Amniotic stem cell (primary cell): ENCODE measurements at regions not wholly inside any gene's neighbourhood (a gene's known extent, or its start where the extent isn't known, plus 50 kb on each side); places are given as distances from the start of the nearest gene placed in this dataset.
"Not testable (repeated sequence)": the region's sequence is repeated elsewhere in the genome, so short reads cannot be mapped to it uniquely, and the experiment has no call there.

Experiments used
- DNase-seq: peaks from one replicate; lab custom pipeline; 2025; lab: John Stamatoyannopoulos, UW

DNA sequence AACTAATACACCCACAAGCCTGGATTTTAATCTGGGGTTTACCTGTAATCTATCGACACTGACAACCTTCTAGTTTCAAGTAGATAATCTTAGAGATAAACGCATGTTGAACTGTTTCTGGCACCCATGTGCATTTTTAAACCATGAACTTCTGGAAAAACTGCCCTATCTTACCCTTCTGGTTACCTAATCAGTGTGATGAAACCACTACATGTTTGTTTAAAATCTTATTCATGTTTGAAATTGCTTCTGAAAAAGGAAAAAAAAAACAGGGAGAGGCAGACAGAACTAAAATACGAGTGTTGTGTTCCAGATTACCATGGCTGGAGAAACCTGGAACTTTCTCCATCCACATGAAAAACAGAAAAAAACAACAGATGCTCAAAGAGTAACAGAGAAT is 139.3 kb downstream of the MID1IP1 start:
- DNase-seq, result no peak

DNA sequence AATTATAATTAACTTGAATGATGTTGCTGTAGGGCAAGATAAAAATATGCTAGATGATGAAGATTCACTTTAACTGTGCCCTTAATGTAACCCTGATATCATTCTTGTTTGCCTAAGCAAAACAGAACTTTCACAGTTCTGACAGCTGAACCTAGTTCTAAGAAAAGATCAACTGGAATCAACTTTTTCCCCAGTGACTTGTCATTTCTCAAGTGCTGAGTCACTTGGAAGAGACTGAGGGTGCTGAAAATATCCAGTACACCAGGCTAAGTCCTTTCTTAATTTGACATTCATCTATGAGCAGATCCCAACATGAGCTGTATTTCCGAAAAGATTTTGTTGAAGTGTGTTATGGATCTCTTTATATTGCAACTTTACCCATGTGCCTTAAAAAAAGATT is 140.4 kb downstream of the MID1IP1 start:
- no peak for DNase-seq

DNA sequence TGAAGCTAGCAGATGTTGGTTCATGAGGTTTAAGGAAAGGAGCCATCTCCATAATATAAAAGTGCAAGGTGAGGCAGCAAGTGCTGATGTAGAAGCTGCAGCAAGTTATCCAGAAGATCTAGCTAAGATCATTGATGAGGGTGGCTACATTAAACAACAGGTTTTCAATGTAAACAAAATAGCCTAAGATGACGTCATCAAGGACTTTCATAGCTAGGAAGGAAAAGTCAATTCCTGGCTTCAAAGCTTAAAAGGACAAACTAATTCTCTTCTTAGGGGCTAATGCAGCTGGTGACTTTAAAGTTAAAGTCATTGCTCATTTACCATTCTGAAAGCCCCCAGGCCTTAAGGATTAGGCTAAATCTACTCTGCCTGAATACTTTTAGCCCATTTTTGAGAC is 141.9 kb downstream of the MID1IP1 start:
- DNase-seq, result no peak

DNA sequence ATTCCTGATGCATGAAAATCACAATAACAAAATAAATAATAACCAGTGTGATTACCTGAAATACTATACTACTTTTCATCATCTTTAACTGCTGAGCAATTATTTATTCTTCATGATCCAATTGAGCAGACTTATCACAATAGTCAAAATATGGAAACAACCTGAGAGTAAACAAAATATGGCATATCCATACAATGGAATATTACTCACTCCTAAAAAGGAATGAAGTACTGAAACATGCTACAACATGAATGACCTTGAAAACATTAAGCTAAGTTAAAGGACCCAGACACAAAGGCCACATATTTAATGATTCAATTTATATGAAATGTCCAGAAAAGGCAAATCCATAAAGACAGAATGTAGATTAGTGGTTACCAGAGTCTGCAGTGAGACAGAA is 146.8 kb downstream of the MID1IP1 start:
- DNase-seq, result no peak

DNA sequence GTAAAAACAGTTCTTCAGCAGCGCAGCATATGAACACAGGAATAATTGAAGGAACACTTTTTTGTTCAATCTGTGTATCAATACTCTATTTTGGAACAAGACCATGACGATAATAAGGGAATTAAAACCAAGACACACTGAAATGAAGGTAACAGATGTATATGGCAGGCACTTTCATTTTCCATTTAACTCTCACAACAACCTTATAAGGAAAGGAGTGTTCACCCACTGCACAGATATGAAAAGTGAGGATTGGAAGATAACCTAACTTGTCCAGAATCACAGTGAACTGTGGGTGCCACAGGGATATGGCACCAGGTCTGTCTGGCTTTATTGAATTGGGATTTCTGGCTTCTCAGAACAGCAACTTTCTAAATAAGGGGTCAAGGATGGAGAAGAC is 153.3 kb downstream of the MID1IP1 start:
- no peak for DNase-seq

DNA sequence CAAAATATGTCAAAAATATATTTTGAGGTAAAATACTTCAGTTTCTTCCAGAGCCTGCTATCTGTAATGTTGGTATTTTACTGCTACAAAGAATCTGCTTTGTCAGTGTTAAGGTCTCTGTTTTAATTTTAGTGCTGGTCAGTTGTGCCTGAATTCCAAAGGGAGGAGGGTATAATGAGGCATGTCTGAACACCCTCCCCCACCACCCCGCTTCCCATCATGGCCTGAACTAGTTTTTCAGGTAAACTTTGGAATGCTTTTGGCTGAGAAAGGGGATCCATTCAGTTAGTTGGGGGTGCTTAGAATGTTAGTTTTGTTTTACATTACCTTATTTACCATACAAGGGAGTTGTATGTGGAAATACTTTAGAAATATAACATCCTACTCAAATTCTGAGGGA is 158.5 kb downstream of the MID1IP1 start:
- no peak for DNase-seq

DNA sequence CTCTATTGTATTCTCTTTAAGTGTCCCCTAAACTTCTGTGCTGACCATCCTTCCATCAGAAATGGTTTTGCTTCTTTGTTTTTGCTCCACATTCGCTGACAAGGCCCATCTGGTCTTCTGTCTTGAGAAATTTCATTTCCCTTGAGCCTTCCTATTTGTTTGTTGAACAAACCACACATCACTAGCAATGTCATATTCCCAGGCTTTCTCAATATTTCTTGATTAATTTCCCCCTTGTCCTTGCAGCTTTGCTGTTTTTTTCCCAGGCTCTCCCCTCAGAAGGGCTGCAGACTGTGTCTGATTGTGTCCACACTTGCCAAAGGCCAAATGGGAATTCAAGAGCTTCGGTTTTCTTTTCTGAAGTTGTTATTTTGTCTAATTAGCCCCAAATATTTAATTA is 158.9 kb downstream of the MID1IP1 start:
- DNase-seq, result no peak

DNA sequence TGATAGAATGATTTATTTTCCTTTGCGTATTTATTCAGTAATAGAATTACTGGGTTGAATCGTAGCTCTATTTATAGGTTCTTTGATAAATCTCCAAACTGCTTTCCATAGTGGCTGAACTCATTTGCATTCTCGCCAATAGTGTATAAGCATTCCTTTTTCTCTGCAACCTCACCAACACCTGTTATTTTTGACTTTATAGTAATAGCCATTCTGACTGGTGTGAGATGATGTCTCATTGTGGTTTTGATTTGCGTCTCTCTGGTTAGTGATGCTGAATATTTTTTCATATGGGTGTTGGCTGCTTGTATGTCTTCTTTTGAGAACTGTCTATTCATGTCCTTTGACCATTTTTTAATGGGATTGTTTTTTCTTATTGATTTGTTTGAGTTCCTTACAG is 160.7 kb downstream of the MID1IP1 start:
- DNase-seq, result no peak

DNA sequence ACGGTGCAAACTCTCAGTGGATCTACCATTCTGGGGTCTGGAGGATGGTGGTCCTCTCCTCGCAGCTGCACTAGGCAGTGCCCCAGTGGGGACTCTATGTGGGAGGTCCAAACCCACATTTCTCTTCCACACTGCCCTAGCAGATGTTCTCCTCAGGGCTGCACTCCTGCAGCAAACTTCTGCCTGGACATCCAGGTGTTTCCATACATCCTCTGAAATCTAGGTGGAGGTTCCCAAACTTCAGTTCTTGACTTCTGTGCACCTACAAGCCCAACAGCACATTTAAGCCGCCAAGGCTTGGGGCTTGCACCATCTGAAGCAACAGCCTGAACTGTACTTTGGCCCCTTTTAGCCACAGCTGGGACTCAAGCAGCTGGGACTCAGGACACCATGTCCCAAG is 162.0 kb downstream of the MID1IP1 start:
- not testable (repeated sequence) for DNase-seq

DNA sequence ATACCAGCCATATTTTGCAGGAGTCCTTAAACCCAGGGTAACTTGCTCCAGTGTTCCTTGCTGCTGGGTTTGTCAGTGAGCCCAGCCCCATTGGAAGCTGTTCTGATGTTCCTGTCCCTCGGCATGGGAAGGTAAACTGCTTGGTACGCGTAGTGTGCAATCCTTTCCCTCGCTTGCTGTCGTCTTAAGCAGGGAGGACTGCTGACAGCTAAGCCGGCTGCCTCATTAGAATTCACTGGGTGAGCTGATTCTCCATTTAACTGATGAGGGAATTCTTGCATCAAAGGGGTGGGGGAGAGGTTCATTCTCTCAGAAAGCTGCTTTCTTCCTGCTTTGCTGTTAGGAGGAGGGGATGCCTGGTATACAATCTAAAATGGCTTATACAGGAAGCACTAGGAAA is 164.6 kb downstream of the MID1IP1 start:
- no peak for DNase-seq

DNA sequence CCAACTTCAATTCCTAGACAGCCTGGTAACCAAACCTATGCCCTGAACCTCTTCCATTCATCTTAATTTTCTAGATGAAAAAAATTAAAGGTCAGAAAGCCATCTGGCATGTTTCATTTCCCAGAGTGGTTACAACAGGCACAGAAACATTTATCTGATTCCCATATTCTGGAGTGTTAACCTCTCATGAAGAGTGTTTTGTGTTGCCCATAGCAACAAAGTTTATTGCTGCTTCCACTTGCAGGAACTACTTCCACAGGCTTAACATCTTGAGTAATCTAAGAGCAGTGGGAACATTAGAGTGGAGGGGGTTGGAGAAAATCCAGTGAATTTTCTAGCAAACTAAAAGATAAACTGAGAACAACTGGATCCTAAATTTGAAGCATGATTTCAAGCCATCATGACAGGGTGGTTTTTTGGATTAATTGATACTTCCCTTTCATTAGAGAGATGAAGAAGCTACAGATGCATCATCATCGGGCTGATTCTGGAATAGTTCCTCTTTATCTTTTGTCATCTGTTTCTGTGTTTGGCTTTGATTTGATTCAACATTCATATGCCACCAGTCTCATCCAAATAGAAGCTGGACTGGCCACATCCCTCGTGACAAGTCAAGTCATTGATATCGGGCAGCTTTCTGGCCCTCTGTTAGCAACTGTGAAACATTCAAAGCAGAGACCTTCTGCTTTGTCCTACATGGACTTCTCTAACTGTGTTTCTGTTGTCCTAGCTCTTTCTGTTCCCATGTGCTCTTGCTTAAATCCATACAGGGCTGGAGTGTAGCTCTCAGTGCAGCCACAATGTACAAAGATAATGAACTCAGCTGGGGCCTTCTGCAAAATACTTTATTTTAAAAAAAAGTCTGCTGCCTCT is 167.3 kb downstream of the MID1IP1 start:
- DNase-seq, result no peak

DNA sequence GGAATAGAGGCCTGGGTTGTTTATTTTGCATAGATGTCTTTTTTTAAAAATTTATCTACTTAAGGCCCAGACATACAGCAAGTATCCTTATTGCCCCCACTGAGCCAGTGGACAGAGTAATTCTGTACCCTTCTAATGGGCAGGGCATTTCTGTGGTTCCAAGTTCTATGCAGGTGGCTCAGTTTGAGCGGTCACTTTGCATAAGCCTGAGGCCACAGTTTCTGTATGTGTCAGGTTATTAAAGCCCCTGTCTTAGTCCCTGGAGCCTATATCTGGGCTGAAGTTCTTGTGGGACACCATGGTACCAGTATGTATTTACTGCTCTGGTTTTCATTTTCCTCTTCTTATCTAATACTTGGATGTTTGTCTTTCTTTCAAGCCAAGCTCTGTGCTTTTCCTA is 168.8 kb downstream of the MID1IP1 start:
- DNase-seq, result no peak

DNA sequence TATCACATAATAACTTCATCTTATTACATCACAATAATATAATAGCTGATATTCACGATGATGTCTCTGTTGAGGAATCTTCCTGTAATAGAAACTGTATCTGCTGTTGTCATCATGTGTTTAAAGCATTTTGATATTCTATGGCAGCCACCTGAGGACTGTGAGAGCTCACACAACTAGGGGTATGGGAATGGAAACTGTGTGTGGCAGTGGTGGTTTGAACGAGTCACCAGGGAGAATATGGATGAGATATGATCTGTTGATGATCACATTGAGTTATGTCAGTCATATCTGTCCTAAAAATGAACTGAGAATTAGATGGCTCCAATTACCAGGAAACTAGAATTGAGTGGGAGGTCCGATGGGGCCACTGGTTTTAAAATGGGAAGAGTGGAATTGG is 169.6 kb downstream of the MID1IP1 start:
- no peak for DNase-seq

DNA sequence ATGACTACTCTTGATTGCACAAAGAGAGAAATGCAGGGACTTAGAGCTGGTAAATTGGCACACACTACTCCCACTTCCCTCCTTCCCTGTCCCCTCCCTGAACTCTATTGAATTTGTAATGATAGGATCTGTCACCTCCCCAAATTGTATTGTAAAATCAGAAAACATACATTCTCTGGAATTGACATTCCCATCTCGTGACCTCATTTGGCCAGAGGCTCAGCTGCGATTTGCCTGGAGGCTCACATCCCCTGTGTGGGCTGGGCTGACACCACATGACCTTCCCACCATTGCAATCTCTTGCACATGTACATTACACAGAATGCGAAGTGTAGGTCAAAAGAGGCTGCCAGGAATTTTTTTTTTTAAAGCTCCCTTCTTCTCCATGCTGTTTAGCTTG is 172.1 kb downstream of the MID1IP1 start:
- no peak for DNase-seq

DNA sequence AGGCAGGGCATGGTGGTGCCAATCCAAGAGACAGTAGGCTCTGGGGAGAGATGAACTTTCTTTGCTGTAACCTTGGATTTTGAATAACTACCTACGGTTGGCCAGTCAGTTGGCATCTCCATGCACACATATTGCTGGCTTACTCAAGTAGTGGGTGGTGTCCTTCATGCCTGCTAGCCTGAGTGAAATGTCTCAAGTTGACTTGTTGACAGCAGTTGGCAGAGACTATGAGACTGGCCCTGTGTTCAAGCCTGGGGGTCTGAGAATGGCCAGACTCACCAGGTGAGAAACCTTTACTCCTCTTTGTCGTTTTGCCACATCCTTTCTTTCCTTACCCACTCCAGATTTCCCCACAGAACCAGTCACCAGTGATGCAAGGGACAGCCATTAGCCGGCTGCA is 173.3 kb downstream of the MID1IP1 start:
- no peak for DNase-seq

DNA sequence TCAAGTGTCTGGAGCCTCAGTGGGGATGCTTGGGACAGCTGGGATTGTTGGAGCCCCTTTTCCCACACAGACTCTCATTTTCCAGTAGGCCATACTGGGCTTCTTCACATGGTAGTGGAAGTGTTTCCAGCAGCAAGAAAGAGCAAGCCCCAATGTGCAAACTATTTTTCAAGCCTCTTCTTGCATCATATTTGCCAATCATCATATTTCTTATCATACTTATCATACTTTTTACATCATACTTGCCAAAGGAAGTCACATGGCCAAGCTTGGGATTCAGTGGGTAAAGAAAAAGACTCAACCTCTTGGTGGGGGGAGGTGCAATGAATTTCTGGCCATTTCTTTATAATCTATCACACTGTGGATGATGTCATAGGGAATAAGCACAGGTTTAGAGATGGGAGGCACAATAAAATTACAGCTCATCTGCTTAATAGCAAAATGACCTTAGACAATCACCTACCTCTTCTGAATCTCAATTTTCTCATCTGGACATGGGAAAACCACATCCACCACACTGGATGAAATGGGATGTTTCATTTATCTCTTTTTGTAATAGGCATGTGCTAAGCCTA is 174.2 kb downstream of the MID1IP1 start:
- no peak for DNase-seq

DNA sequence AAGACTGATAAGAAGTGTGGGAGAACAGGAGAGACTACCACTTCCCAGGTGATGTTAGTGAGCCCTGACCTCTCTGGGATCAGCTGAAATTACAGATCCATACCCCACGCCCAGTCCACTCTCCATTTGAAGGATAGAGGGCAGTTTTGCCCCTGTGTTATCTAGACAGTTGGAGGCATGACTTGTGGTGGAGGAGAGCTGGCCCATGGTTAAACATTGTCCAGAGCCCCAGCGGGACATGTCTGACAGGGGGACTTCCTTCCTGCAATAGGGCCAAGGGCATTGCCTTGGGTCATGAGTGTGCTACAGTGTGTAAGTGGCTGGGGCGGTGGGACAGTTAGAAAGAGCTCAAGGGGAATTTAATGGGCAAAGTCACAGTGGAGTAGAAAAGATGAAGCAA is 181.1 kb downstream of the MID1IP1 start:
- no peak for DNase-seq

DNA sequence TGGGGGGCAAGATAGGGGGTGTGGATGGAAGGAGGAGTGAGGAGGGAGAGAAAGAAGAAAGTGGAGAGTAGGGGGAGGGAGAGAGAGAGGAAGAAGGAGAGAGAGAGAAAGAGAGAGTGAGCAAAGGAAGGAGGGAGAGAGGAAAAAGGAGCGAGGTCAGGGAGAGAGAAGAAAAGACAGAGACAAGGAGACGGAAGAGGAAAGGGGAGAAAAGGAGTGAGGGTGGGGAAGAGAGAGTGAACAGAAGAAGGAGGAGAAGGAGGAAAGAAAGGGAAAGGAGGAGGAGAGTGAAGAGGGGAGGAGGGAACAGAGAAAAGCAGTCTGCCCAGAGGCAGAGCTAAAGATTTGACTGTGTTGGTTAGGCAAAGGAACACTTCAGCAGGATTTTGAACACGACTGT is 181.6 kb downstream of the MID1IP1 start:
- no peak for DNase-seq

DNA sequence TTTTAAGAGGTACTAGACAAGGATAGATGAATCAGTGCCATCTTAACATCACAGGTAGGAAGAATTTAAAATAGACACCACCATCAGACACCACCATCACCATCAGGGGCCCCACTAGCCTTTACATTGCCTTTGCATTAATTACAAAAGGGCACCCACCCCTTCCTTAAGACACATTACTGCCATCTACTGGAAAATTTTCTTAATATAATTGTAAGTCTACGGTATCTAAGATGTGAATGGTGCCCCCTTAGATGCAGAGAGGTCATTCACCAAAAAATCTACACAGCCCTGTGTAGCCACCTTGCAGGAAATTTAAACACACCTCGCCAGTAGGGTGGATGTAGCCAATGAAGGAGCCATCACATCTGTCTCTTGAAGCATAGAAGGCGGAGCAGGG is 184.1 kb downstream of the MID1IP1 start:
- DNase-seq, result no peak

DNA sequence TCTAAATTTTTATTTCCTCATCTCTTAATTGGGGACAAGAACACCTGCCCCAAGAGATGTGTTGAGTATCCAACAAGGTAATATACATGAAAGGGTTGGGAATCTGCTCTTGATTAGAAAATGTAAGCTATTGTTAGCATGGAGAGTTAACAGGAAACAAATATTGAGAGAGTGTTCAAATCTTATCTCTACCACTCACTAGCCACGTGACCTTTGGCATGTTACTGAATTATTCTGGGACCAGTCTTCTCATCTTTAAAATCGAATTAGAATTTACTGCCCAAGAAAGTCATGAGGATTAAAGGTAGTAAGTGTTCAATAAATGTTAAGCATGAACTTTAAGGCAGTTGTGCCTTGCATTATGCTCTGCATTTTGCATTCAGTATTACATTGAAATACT is 184.7 kb downstream of the MID1IP1 start:
- no peak for DNase-seq

DNA sequence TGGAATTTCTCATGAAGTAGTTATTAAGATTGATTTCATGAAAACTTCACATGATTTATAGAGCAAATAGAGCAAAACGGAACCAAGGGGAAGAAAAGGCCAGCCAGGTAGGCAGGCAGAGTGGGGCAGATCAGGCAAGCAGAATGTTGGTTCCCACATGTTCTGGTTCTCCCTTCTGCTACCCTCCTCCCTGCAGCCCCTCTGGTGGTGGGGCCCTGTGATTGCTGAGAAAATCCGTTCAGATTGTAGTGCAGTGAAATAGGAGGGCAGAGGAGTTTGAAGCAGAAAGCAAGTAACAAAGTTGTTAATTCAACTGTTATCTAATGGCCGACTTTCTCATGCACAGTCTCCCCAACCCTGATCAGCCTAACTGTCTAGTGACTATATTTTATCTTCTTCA is 185.3 kb downstream of the MID1IP1 start:
- DNase-seq, result no peak

DNA sequence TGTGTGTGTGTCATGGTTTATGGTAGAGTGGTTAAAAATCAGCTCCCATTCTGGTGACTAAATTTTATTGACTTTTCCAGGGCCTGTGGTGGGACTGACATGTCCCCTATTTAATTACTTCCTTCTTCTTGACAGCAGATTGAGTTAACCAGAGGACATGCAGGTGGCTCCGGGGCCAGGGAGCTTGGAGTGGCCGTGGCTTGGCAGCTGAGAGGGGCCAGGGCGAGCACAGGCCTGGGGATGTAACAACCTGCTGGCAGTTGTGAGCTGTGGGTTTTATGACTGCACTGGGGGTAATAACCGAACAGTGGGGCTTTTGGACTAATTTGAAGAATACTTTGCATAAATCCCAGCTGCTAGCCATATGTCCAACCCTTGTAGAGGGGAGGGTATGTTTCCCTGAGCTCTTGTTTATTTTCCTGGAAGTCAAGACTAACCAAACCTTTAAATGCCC is 186.0 kb downstream of the MID1IP1 start:
- no peak for DNase-seq

DNA sequence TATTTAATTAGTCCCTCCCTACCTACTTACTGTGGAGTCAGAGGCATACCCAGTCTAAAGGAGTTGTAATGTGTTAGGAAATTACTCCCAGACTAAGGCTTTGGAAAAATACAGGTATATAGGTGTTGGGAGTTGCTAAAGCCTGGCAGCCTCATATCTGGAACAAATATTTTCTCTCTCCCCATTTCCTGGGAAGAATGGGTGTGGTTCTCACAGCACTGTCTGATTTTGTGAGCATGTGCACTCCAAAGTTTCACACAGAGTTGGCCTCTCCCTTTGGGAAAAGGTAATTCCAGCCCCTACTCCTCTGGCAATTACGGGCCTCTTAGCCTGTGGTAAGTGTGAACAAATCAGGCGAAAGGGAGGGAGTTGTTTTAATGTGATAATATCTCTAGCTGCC is 187.0 kb downstream of the MID1IP1 start:
- no peak for DNase-seq

DNA sequence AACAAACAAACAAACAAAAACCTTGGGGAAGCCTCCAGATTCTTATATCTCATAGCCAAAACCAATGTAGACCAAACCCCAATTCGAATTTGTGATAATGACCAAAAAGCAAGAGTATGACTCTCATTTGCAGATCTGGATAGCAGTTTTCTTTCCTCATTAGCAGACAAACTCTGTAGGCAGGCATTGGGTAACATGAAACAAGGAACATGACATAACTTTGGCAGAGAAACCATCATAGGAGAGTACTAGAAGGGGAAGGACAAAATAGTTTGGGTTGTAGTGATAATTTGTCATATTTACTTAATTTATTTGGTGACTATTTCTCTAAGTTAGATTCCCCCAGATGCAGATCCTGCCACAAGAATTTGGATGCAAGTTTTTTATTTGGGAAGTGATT is 187.8 kb downstream of the MID1IP1 start:
- no peak for DNase-seq
